ENCODE measurements at regions not wholly inside any gene's neighbourhood (a gene's known extent, or its start where the extent isn't known, plus 50 kb on each side); places are given as distances from the start of the nearest gene placed in this dataset.

GRCh38 chr9:87141124-87141523, 193.8 kb upstream of the GAS1 start:
- no peak overlapping the region for H3K4me3 ChIP-seq
- intact Hi-C loops (cut with DNase I; ENCODE audit: low total_unique reads): no loop called here
- no peak for TF ChIP-seq CTCF (IDR thresholded peaks at IDR 0.05)
- TF ChIP-seq POLR2A (IDR thresholded peaks at IDR 0.05): no peak
- WGBS, 2 donors: 83 to 84% methylated on average over 8 of the region's 8 CpGs
- no peaks in the 10 kb centered on the region for H3K36me3 ChIP-seq (ENCODE audit: low read depth, missing control alignments)
- no peak for DNase-seq
- H3K4me1 ChIP-seq: no peaks in the 10 kb centered on the region
- H3K27me3 ChIP-seq: no peaks in the 10 kb centered on the region
- H3K9me3 ChIP-seq: no peaks in the 10 kb centered on the region
- no peak overlapping the region for H3K27ac ChIP-seq

GRCh38 chr9:87146933-87147332, 199.6 kb upstream of the GAS1 start:
- H3K4me3 ChIP-seq: no peak overlapping the region
- TF ChIP-seq POLR2A (IDR thresholded peaks at IDR 0.05) (no peak), CTCF (IDR thresholded peaks at IDR 0.05) (no peak)
- no peaks in the 10 kb centered on the region for H3K27me3 ChIP-seq
- WGBS, 2 donors: 70 to 75% methylated on average over 7 of the region's 7 CpGs
- H3K9me3 ChIP-seq: no peaks in the 10 kb centered on the region
- DNase-seq: no peak
- no peak overlapping the region for H3K27ac ChIP-seq
- H3K36me3 ChIP-seq (ENCODE audit: low read depth, missing control alignments): no peaks in the 10 kb centered on the region
- peaks cover 14% of the 10 kb centered on the region for H3K4me1 ChIP-seq
- intact Hi-C loops (cut with DNase I; ENCODE audit: low total_unique reads): no loop called here

GRCh38 chr9:87147839-87148238, 200.5 kb upstream of the GAS1 start:
- H3K4me3 ChIP-seq: peak overlapping the region; percentile 51 to 66
- peaks cover 14% of the 10 kb centered on the region for H3K4me1 ChIP-seq
- no peaks in the 10 kb centered on the region for H3K36me3 ChIP-seq (ENCODE audit: low read depth, missing control alignments)
- WGBS, 2 donors: 71 to 76% methylated on average over 8 of the region's 8 CpGs
- H3K9me3 ChIP-seq: no peaks in the 10 kb centered on the region
- peak; percentile 28 for DNase-seq
- no peaks in the 10 kb centered on the region for H3K27me3 ChIP-seq
- intact Hi-C loops (cut with DNase I; ENCODE audit: low total_unique reads): no loop called here
- peak overlapping the region; percentile 83 to 88 for H3K27ac ChIP-seq
- TF ChIP-seq CTCF (IDR thresholded peaks at IDR 0.05) (no peak), POLR2A (IDR thresholded peaks at IDR 0.05) (no peak)

GRCh38 chr9:87148331-87149104, 201.2 kb upstream of the GAS1 start:
- DNase-seq: peak; percentile 79
- intact Hi-C loops (cut with DNase I; ENCODE audit: low total_unique reads): no loop called here

More at GRCh38 chr9:87148331-87149104, 201.2 kb upstream of the GAS1 start:
- Histone ChIP-seq H3K9me3 (no peaks in the 10 kb centered on the region), H3K27me3 (no peaks in the 10 kb centered on the region), H3K4me3 (peak overlapping the region; percentile 51 to 66), H3K4me1 (peaks cover 14% of the 10 kb centered on the region), H3K36me3 (ENCODE audit: low read depth, missing control alignments) (no peaks in the 10 kb centered on the region), H3K27ac (peak overlapping the region; percentile 83 to 88)
- TF ChIP-seq CTCF (IDR thresholded peaks at IDR 0.05) (no peak), POLR2A (IDR thresholded peaks at IDR 0.05) (no peak)
- WGBS, 2 donors: 5 to 10% methylated on average over 46 to 48 of the region's 49 CpGs

Data from testis (tissue), 2 donors.